Kidney epithelial cell (primary cell): ENCODE measurements at regions not wholly inside any gene's neighbourhood (a gene's known extent, or its start where the extent isn't known, plus 50 kb on each side); places are given as distances from the start of the nearest gene placed in this dataset.
"Not testable (repeated sequence)": the region's sequence is repeated elsewhere in the genome, so short reads cannot be mapped to it uniquely, and the experiment has no call there.

Experiments
- DNase-seq: peaks from one replicate; pipeline ENCODE4 v3.0.0-alpha.2; 2010; ENCODE audit warnings: low read depth
- H3K27me3 ChIP-seq: 2 replicates; pipeline ENCODE4 v1.6.0; 2011; ENCODE audit warnings: low read length; ENCODE audit not compliant: control insufficient read depth, insufficient read depth
- H3K36me3 ChIP-seq: 2 replicates; pipeline ENCODE4 v1.5.1; 2011; ENCODE audit warnings: low read length; ENCODE audit not compliant: control insufficient read depth, insufficient read depth
- H3K4me3 ChIP-seq: 2 replicates; pipeline ENCODE4 v1.5.1; 2011; ENCODE audit warnings: low read depth, mild to moderate bottlenecking, control low read depth, low read length
- CTCF ChIP-seq: IDR thresholded peaks from 2 replicates; pipeline ENCODE4 v1.5.1; 2011; ENCODE audit warnings: mild to moderate bottlenecking, moderate library complexity, low read length, control low read depth, inconsistent platforms; ENCODE audit not compliant: insufficient read depth, poor library complexity, severe bottlenecking

GRCh38 chr19:57031106-57031505 lies 88.7 kb upstream of the USP29 start:
- no peaks in the 10 kb centered on the region for H3K36me3 ChIP-seq
- no peak for TF ChIP-seq CTCF
- no peaks in the 10 kb centered on the region for H3K27me3 ChIP-seq
- DNase-seq = no peak
- no peak overlapping the region for H3K4me3 ChIP-seq

GRCh38 chr19:57033576-57033975 lies 86.2 kb upstream of the USP29 start:
- H3K4me3 ChIP-seq = no peak overlapping the region
- H3K36me3 ChIP-seq = no peaks in the 10 kb centered on the region
- no peak for DNase-seq
- no peak for TF ChIP-seq CTCF
- H3K27me3 ChIP-seq = no peaks in the 10 kb centered on the region

- TF ChIP-seq CTCF = no peak
- H3K27me3 ChIP-seq = no peaks in the 10 kb centered on the region
- H3K36me3 ChIP-seq = no peaks in the 10 kb centered on the region
- DNase-seq = no peak
- H3K4me3 ChIP-seq = no peak overlapping the region
These were observed 85.2 kb upstream of the USP29 start for GRCh38 chr19:57034544-57034943.

GRCh38 chr19:57035740-57036139 lies 84.0 kb upstream of the USP29 start:
- not testable (repeated sequence) for H3K36me3 ChIP-seq, H3K4me3 ChIP-seq, DNase-seq, H3K27me3 ChIP-seq

- TF ChIP-seq CTCF = no peak
- no peak for DNase-seq
- Histone ChIP-seq H3K27me3 (no peaks in the 10 kb centered on the region), H3K36me3 (no peaks in the 10 kb centered on the region), H3K4me3 (no peak overlapping the region)
These were observed 82.2 kb upstream of the USP29 start for GRCh38 chr19:57037556-57037955.

- no peak for TF ChIP-seq CTCF
- H3K4me3 ChIP-seq = no peak overlapping the region
- no peak for DNase-seq
- H3K27me3 ChIP-seq = no peaks in the 10 kb centered on the region
- H3K36me3 ChIP-seq = no peaks in the 10 kb centered on the region
These were observed 72.0 kb upstream of the USP29 start for GRCh38 chr19:57047743-57048142.
